Duodenal mucosa (tissue), 2 donors: ENCODE measurements at regions not wholly inside any gene's neighbourhood (a gene's known extent, or its start where the extent isn't known, plus 50 kb on each side); places are given as distances from the start of the nearest gene placed in this dataset.
"Not testable (repeated sequence)": the region's sequence is repeated elsewhere in the genome, so short reads cannot be mapped to it uniquely, and the experiment has no call there.

ENCODE experiments used
- H3K27ac ChIP-seq: one replicate; pipeline ENCODE4 v1.7.0; 2013; ENCODE audit warnings: low read depth, low read length
- H3K27me3 ChIP-seq, 2 donors: one replicate each; pipeline ENCODE4 v1.7.0; 2013; ENCODE audit warnings: low read length in 2 of 2, control low read depth in 1 of 2; ENCODE audit not compliant: insufficient read depth in 2 of 2, control insufficient read depth in 1 of 2
- H3K36me3 ChIP-seq, 2 donors: one replicate each; pipeline ENCODE4 v1.7.0; 2013; ENCODE audit warnings: low read length in 2 of 2, control low read depth in 1 of 2; ENCODE audit not compliant: insufficient read depth in 2 of 2, control insufficient read depth in 1 of 2
- H3K4me1 ChIP-seq, 2 donors: one replicate each; pipeline ENCODE4 v1.7.0; 2013; ENCODE audit warnings: low read length in 2 of 2, control low read depth in 1 of 2; ENCODE audit not compliant: insufficient read depth in 2 of 2, control insufficient read depth in 1 of 2
- H3K4me3 ChIP-seq, 2 donors: one replicate each; pipeline ENCODE4 v1.7.0; 2013; ENCODE audit warnings: low read length in 2 of 2, low read depth in 1 of 2
- H3K9ac ChIP-seq, 2 donors: one replicate each; pipeline ENCODE4 v1.7.0; 2013; ENCODE audit warnings: low read length in 2 of 2, low read depth in 1 of 2
- H3K9me3 ChIP-seq, 2 donors: one replicate each; pipeline ENCODE4 v1.7.0; 2013; ENCODE audit warnings: low read length in 2 of 2, control low read depth in 1 of 2; ENCODE audit not compliant: control insufficient read depth in 1 of 2

DNA sequence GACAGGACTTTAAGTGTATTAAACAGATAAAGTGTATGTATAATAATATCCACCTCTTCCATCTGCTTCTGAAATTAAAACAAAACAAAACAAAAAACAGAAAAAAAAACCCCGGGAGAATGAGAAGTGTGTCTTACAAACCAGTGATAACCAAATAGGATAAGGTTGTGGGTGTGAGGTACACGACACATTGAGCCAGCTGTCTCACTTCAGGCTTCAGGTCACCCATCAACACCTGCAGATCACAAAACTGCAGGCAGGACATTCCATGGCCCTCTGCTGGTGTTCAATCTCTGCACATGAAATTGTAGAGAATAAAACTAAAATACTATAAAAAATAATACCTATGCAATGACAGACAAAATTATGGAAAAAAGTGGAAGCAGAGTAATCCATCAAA is 339.9 kb downstream of the SFMBT2 start:
- Histone ChIP-seq H3K4me3 (no peak overlapping the region), H3K36me3 (no peaks in the 10 kb centered on the region), H3K4me1 (no peaks in the 10 kb centered on the region), H3K27me3 (no peaks in the 10 kb centered on the region), H3K9me3 (peaks cover 3 to 16% of the 10 kb centered on the region in 2 donors), H3K27ac (no peak overlapping the region), H3K9ac (no peak overlapping the region)

DNA sequence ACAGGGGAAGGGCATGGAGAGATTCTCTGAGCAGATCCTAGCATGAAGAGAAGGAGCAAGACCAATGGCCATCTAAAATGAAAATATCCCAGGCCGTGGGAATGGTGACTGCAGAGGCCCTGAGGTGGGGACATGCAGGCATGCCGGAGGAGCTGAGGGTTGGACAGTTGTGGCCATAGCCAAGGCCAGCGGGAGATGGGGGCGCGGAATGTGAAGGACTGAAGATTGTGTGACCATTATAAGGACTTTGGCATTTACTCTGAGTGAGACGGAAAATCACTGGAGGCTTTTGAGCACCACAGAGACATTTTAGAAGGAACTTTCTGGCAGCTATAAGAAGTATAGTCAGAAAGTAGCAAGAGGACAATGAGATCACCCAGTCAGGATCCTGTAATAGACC is 341.1 kb downstream of the SFMBT2 start:
- no peak overlapping the region for H3K27ac ChIP-seq
- H3K36me3 ChIP-seq, result no peaks in the 10 kb centered on the region
- H3K9me3 ChIP-seq, result peaks cover 4 to 16% of the 10 kb centered on the region in 2 donors
- no peaks in the 10 kb centered on the region for H3K27me3 ChIP-seq
- H3K9ac ChIP-seq, result no peak overlapping the region
- H3K4me3 ChIP-seq, result no peak overlapping the region
- H3K4me1 ChIP-seq, result no peaks in the 10 kb centered on the region

GRCh38 chr10:7056216-7056615 is 354.6 kb downstream of the SFMBT2 start:
- Histone ChIP-seq H3K4me1 (no peaks in the 10 kb centered on the region), H3K9me3 (no peaks in the 10 kb centered on the region), H3K27ac (no peak overlapping the region), H3K36me3 (no peaks in the 10 kb centered on the region), H3K9ac (no peak overlapping the region), H3K4me3 (no peak overlapping the region), H3K27me3 (no peaks in the 10 kb centered on the region)

DNA sequence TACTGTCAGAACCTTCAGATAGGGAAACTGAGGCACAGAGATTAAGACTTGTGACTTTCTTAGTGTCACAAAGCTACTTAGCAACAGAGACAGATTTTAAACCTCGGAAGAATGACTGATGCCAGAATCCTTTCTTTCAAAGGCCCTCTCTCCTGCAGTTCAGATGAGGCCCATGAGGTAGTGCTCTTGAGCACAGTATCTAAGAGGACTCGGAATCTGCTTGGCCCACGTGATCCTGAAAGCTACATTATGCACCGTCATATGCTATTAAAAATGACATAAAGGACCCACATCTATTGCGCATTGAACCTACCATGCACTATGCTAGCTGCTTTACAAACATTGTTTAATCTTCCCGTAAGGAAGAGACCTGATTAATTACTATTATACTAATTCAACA is 355.9 kb downstream of the SFMBT2 start:
- Histone ChIP-seq H3K27me3 (no peaks in the 10 kb centered on the region), H3K27ac (no peak overlapping the region), H3K4me1 (no peaks in the 10 kb centered on the region), H3K9ac (no peak overlapping the region), H3K9me3 (peaks cover 3 to 5% of the 10 kb centered on the region in 2 donors), H3K36me3 (no peaks in the 10 kb centered on the region), H3K4me3 (no peak overlapping the region)

- Histone ChIP-seq H3K27ac (no peak overlapping the region), H3K4me3 (no peak overlapping the region), H3K27me3 (no peaks in the 10 kb centered on the region), H3K4me1 (no peaks in the 10 kb centered on the region), H3K36me3 (no peaks in the 10 kb centered on the region), H3K9me3 (peaks cover 3 to 11% of the 10 kb centered on the region in 2 donors), H3K9ac (no peak overlapping the region)
Observed at GRCh38 chr10:7053195-7053594, 357.6 kb downstream of the SFMBT2 start.

GRCh38 chr10:7050024-7050423 is 360.8 kb downstream of the SFMBT2 start:
- not testable (repeated sequence) for H3K4me3 ChIP-seq, H3K9ac ChIP-seq, H3K27me3 ChIP-seq, H3K27ac ChIP-seq, H3K36me3 ChIP-seq, H3K4me1 ChIP-seq
- peaks cover 3 to 16% of the 10 kb centered on the region in 2 donors for H3K9me3 ChIP-seq

DNA sequence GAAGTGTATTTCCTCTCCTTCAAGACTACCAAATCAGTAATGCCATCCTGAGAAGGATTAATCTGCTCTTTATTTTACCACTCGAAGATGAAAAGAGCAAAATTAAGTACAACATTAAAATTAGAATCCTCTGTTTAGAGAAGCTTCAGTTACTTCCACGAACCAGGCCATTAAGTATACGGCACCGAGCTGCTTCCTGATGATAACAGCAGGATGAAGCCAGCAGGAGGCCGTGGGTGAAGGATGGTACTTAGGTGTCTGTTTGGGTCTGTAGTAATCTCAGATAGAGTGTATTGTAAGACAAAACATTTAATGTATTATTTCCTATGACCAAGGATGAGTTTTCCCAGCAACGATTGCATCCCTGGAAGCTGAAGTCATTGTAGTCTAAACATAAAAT is 362.8 kb downstream of the SFMBT2 start:
- peaks cover 8 to 12% of the 10 kb centered on the region in 2 donors for H3K4me1 ChIP-seq
- no peak overlapping the region for H3K4me3 ChIP-seq
- no peaks in the 10 kb centered on the region for H3K36me3 ChIP-seq
- no peaks in the 10 kb centered on the region for H3K27me3 ChIP-seq
- H3K27ac ChIP-seq, result no peak overlapping the region
- H3K9me3 ChIP-seq, result peaks cover 3 to 16% of the 10 kb centered on the region in 2 donors
- H3K9ac ChIP-seq, result no peak overlapping the region

DNA sequence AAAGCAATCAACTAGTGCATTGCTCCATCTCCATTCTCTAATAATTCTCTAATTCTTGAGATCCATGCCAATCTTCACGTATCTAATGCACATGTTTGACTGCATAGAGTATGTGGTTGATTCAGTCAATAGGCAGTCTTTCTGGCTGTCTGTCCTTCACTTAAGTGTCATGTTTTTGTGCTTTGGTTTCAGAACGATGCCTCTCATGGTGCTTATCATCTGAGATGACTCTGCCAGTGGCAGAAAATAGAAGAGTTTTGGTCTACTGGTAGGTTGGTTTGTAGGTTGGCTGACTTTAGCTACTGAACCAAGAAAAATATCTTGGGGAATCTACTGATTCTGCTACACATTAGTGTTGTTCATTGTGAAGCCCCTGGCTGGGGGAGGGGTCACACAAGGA is 364.2 kb downstream of the SFMBT2 start:
- H3K27me3 ChIP-seq, result no peaks in the 10 kb centered on the region
- no peaks in the 10 kb centered on the region for H3K36me3 ChIP-seq
- peaks cover 8 to 12% of the 10 kb centered on the region in 2 donors for H3K4me1 ChIP-seq
- no peak overlapping the region for H3K4me3 ChIP-seq
- no peak overlapping the region for H3K9ac ChIP-seq
- H3K27ac ChIP-seq, result no peak overlapping the region
- H3K9me3 ChIP-seq, result peaks cover 3 to 16% of the 10 kb centered on the region in 2 donors

GRCh38 chr10:7045891-7046599 is 364.8 kb downstream of the SFMBT2 start:
- H3K9me3 ChIP-seq, result peaks cover 3 to 16% of the 10 kb centered on the region in 2 donors
- no peaks in the 10 kb centered on the region for H3K36me3 ChIP-seq
- no peaks in the 10 kb centered on the region for H3K27me3 ChIP-seq
- H3K4me1 ChIP-seq, result peaks cover 8 to 12% of the 10 kb centered on the region in 2 donors
- H3K27ac ChIP-seq, result no peak overlapping the region
- no peak overlapping the region for H3K4me3 ChIP-seq
- H3K9ac ChIP-seq, result no peak overlapping the region

- peaks cover 0 to 4% of the 10 kb centered on the region in 2 donors for H3K9me3 ChIP-seq
- peaks cover 8 to 12% of the 10 kb centered on the region in 2 donors for H3K4me1 ChIP-seq
- no peak overlapping the region for H3K9ac ChIP-seq
- H3K27me3 ChIP-seq, result no peaks in the 10 kb centered on the region
- H3K36me3 ChIP-seq, result no peaks in the 10 kb centered on the region
- H3K27ac ChIP-seq, result no peak overlapping the region
- H3K4me3 ChIP-seq, result no peak overlapping the region
Observed at GRCh38 chr10:7043055-7043653, 367.7 kb downstream of the SFMBT2 start.
